Sigmoid colon (tissue), 6 donors: ENCODE measurements at regions not wholly inside any gene's neighbourhood (a gene's known extent, or its start where the extent isn't known, plus 50 kb on each side); places are given as distances from the start of the nearest gene placed in this dataset.

ENCODE experiments used
- DNase-seq: peaks from one replicate; pipeline ENCODE4 v3.0.0-alpha.2; 2019
- H3K27ac ChIP-seq, 4 donors: fragments of 200-600 bp; sonication (generic); one replicate each; pipeline ENCODE4 v1.5.1; 2016 to 2019; ENCODE audit warnings: mild to moderate bottlenecking in 1 of 4
- H3K27me3 ChIP-seq, 3 donors: fragments of 200-600 bp; sonication (generic); one replicate each; pipeline ENCODE4 v1.5.1; 2019; ENCODE audit warnings: mild to moderate bottlenecking in 1 of 3
- H3K36me3 ChIP-seq, 4 donors: fragments of 200-600 bp; sonication (generic); one replicate each; pipeline ENCODE4 v1.5.1; 2016 to 2019
- H3K4me1 ChIP-seq, 4 donors: fragments of 200-600 bp; sonication (generic); one replicate each; pipeline ENCODE4 v1.5.1; 2017 to 2019
- H3K4me3 ChIP-seq, 4 donors: fragments of 200-600 bp; sonication (generic); one replicate each; pipeline ENCODE4 v1.5.1; 2017 to 2019; ENCODE audit warnings: mild to moderate bottlenecking in 2 of 4, moderate library complexity in 1 of 4
- H3K9me3 ChIP-seq, 4 donors: fragments of 200-600 bp in 3 of 4; sonication (generic) in 3 of 4; one replicate each; pipeline versions ENCODE4 v1.5.1 to v1.6.1; 2013 to 2019
- CTCF ChIP-seq, 4 experiments: fragments of 450-650 bp in 3 of 4; fragments of 200-600 bp in 1 of 4; IDR thresholded peaks; one replicate each; pipeline ENCODE4 v1.5.1; 2016 to 2019; ENCODE audit warnings: antibody characterized with exemption in 4 of 4, mild to moderate bottlenecking in 3 of 4, moderate library complexity in 2 of 4
- EP300 ChIP-seq, 4 donors: sonication (generic); formaldehyde crosslinking; IDR thresholded peaks; one replicate each; pipeline ENCODE4 v1.6.1; 2017; ENCODE audit warnings: antibody characterized with exemption in 4 of 4
- POLR2A ChIP-seq, 2 donors: fragments of 450-650 bp; IDR thresholded peaks; one replicate each; pipeline ENCODE4 v1.6.1; 2016; ENCODE audit warnings: antibody characterized with exemption in 2 of 2, mild to moderate bottlenecking in 2 of 2, moderate library complexity in 2 of 2
- POLR2AphosphoS5 ChIP-seq, 4 donors: sonication (generic); formaldehyde crosslinking; IDR thresholded peaks; one replicate each; pipeline ENCODE4 v1.6.1; 2017; ENCODE audit warnings: antibody characterized with exemption in 4 of 4
- WGBS, 2 donors: extraction: QIAGEN DNeasy Blood & Tissue Kit; methylation state at CpG; one replicate each; pipeline ENCODE4 v1.1.7; 2013; 5-methylcytosine and 5-hydroxymethylcytosine counted together
- intact Hi-C: fragments of 100-400 bp; cut with DNase I; formaldehyde crosslinking; loops from one replicate; pipeline ENCODE4 v1.15.1; 2023
- donor health status: healthy with polysubstance abuse.
- donor health status: healthy.

DNA sequence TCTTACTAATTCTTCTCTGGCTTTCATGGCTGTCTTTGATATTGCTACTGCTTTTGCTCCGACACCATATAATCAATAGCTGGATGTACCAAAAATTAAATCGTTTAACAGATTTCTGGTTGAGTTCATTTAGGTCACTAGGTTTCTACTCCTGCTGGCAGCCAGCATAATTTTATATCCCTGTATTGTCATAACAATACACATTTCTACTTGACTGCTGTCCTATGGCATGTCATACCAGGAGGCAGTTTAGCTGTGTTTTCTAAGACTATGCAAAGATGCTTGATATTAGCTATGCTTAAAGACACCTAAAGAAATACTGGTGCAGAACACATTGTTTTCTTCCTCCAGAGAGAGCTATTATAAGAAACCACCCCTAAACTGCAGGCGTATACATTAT lies 337.2 kb upstream of the CDH6 start:
- no peaks in the 10 kb centered on the region for H3K36me3 ChIP-seq
- no peaks in the 10 kb centered on the region for H3K27me3 ChIP-seq
- H3K4me3 ChIP-seq: no peak overlapping the region
- 94 to 95% methylated on average over 3 of the region's 3 CpGs for WGBS, 2 donors
- no peak for DNase-seq
- intact Hi-C loops: no loop called here
- TF ChIP-seq POLR2AphosphoS5 (IDR thresholded peaks at IDR 0.05): no peak
- TF ChIP-seq POLR2A (IDR thresholded peaks at IDR 0.05): no peak
- TF ChIP-seq EP300 (IDR thresholded peaks at IDR 0.05): no peak
- TF ChIP-seq CTCF (IDR thresholded peaks at IDR 0.05): no peak
- no peaks in the 10 kb centered on the region for H3K4me1 ChIP-seq
- no peak overlapping the region for H3K27ac ChIP-seq
- H3K9me3 ChIP-seq: no peaks in the 10 kb centered on the region

DNA sequence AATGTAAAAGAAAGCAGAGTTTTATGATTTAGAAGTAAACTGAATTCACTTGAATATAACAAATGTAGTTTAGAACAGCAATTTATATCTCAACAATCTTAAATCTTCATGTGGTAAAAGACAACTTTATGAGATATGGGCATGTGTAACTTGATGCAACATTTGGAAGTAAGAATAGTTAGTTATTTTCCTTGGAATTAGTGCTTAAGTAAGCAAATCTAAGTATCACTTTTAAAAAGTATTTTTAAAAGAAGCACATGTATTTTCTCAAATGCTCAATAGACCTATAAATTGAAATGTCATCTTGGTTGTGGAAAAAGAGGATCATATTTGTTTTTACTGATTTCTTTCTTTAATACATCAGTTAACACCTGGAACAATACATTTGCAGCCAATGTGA lies 340.3 kb upstream of the CDH6 start:
- Histone ChIP-seq H3K27ac (no peak overlapping the region), H3K4me3 (no peak overlapping the region), H3K36me3 (no peaks in the 10 kb centered on the region), H3K9me3 (no peaks in the 10 kb centered on the region), H3K27me3 (no peaks in the 10 kb centered on the region), H3K4me1 (no peaks in the 10 kb centered on the region)
- no peak for DNase-seq
- TF ChIP-seq EP300 (IDR thresholded peaks at IDR 0.05) (no peak), CTCF (IDR thresholded peaks at IDR 0.05) (no peak), POLR2AphosphoS5 (IDR thresholded peaks at IDR 0.05) (no peak), POLR2A (IDR thresholded peaks at IDR 0.05) (no peak)
- intact Hi-C loops: no loop called here

DNA sequence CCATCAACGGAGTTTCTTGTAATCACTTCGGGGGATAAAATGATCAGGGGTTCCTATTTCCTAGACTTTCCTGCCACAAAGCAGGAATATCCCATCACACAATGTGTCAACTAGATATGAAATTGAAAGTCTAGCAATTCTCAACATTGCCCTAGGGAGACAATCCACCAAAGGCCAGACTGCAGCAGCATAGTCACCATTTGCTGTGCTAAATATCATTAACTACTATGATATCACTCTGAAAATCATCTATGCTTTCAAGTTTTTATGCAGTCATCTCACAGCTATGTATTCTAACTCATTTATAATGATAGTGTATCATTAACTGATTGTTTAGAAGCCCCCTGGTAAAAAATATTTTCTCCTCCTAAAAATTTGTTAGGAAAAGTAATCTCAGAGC lies 342.6 kb upstream of the CDH6 start:
- WGBS, 2 donors: 96% methylated on average over 2 of the region's 2 CpGs
- Histone ChIP-seq H3K9me3 (no peaks in the 10 kb centered on the region), H3K27me3 (no peaks in the 10 kb centered on the region), H3K36me3 (no peaks in the 10 kb centered on the region), H3K4me3 (no peak overlapping the region), H3K27ac (no peak overlapping the region), H3K4me1 (no peaks in the 10 kb centered on the region)
- intact Hi-C loops: no loop called here
- DNase-seq: no peak
- no peak for TF ChIP-seq CTCF (IDR thresholded peaks at IDR 0.05)
- no peak for TF ChIP-seq POLR2AphosphoS5 (IDR thresholded peaks at IDR 0.05)
- TF ChIP-seq POLR2A (IDR thresholded peaks at IDR 0.05): no peak
- no peak for TF ChIP-seq EP300 (IDR thresholded peaks at IDR 0.05)

GRCh38 chr5:30849931-30850710 lies 343.4 kb upstream of the CDH6 start:
- no peak overlapping the region for H3K4me3 ChIP-seq
- intact Hi-C loops: no loop called here
- no peaks in the 10 kb centered on the region for H3K36me3 ChIP-seq
- TF ChIP-seq POLR2AphosphoS5 (IDR thresholded peaks at IDR 0.05): no peak
- no peak for TF ChIP-seq CTCF (IDR thresholded peaks at IDR 0.05)
- no peak for TF ChIP-seq EP300 (IDR thresholded peaks at IDR 0.05)
- no peak for TF ChIP-seq POLR2A (IDR thresholded peaks at IDR 0.05)
- no peak for DNase-seq
- no peak overlapping the region for H3K27ac ChIP-seq
- H3K9me3 ChIP-seq: no peaks in the 10 kb centered on the region
- H3K27me3 ChIP-seq: no peaks in the 10 kb centered on the region
- H3K4me1 ChIP-seq: no peaks in the 10 kb centered on the region
- 56 to 72% methylated on average over 6 of the region's 6 CpGs for WGBS, 2 donors

DNA sequence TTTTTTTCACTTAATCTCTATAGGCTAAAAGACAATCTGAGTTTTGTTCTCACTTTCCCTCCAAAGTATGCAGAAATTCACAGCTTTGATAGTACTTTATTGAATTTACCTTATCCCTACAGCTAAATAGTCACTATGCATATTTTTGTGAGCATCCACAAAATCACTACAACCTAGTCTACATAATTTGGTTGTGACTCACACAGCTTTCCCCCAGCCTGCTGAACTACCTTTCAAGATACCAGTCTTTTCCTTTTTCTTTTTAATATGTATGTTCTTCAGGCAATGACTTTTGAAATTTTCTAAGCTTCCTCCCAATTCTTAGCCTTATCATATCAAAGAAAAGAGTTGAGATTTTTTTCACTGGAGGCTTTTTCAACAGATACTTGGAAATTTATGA lies 347.3 kb upstream of the CDH6 start:
- no peak for TF ChIP-seq POLR2AphosphoS5 (IDR thresholded peaks at IDR 0.05)
- TF ChIP-seq POLR2A (IDR thresholded peaks at IDR 0.05): no peak
- TF ChIP-seq EP300 (IDR thresholded peaks at IDR 0.05): no peak
- TF ChIP-seq CTCF (IDR thresholded peaks at IDR 0.05): no peak
- intact Hi-C loops: no loop called here
- Histone ChIP-seq H3K4me1 (peaks cover 0 to under 1% (median 0%) of the 10 kb centered on the region in 4 donors), H3K27me3 (no peaks in the 10 kb centered on the region), H3K36me3 (no peaks in the 10 kb centered on the region), H3K27ac (no peak overlapping the region), H3K9me3 (no peaks in the 10 kb centered on the region), H3K4me3 (no peak overlapping the region)
- DNase-seq: no peak
